Panc1 (cell line): ENCODE measurements at regions not wholly inside any gene's neighbourhood (a gene's known extent, or its start where the extent isn't known, plus 50 kb on each side); places are given as distances from the start of the nearest gene placed in this dataset.

Source experiments
- ATAC-seq: fragments of 200-7000 bp; cut with Tn5 transposase; 2 replicates; pipeline ENCODE4 v1.9.1; 2020; ENCODE audit warnings: mild to moderate bottlenecking, moderate library complexity
- BruUV-seq: library from RNA; stranded (reverse); fragments of 400-500 nt; replicated peaks from 2 replicates; lab custom pipeline; 2021; lab: Mats Ljungman, UMichigan
- CTCF ChIA-PET: fragments of 300-600 bp; sonication (Branson Sonifier 250); formaldehyde crosslinking; loops from one replicate; lab custom pipeline; 2022; ENCODE audit warnings: antibody characterized with exemption; lab: Charles Lee
- POLR2A ChIA-PET: fragments of 300-600 bp; sonication (Branson Sonifier 250); formaldehyde crosslinking; loops from one replicate; lab custom pipeline; 2022; ENCODE audit warnings: antibody characterized with exemption; lab: Charles Lee
- DNase-seq: peaks from one replicate; pipeline ENCODE4 v3.0.0-alpha.2; 2010; ENCODE audit warnings: low read depth, low spot score
- H3K27ac ChIP-seq: 2 replicates; pipeline ENCODE4 v1.5.1; 2011; ENCODE audit warnings: mild to moderate bottlenecking, low read length, inconsistent platforms
- H3K27me3 ChIP-seq: fragments of 200-500 bp; sonication (Bioruptor generic); 2 replicates; pipeline ENCODE4 v1.6.0; 2014; ENCODE audit warnings: low read length, inconsistent platforms; ENCODE audit not compliant: control insufficient read depth, insufficient read depth
- H3K36me3 ChIP-seq: fragments of 200-500 bp; sonication (Bioruptor generic); 2 replicates; pipeline ENCODE4 v1.5.1; 2014; ENCODE audit warnings: inconsistent platforms, mild to moderate bottlenecking, low read length, moderate library complexity; ENCODE audit not compliant: control insufficient read depth, insufficient read depth
- H3K4me1 ChIP-seq: 2 replicates; pipeline ENCODE4 v1.5.1; 2011; ENCODE audit warnings: inconsistent platforms, mild to moderate bottlenecking, low read length, moderate library complexity; ENCODE audit not compliant: control insufficient read depth, insufficient read depth
- H3K4me3 ChIP-seq, 2 experiments: 2 replicates each; pipeline ENCODE4 v1.5.1; 2011 to 2012; ENCODE audit warnings: low read depth in 2 of 2, low read length in 2 of 2, mild to moderate bottlenecking in 2 of 2, inconsistent platforms in 1 of 2, moderate library complexity in 1 of 2
- H3K9me3 ChIP-seq: fragments of 200-500 bp; sonication (Bioruptor generic); 2 replicates; pipeline ENCODE4 v1.5.1; 2014; ENCODE audit warnings: low read depth, mild to moderate bottlenecking, inconsistent platforms, low read length, moderate library complexity; ENCODE audit not compliant: control insufficient read depth, insufficient read depth
- POLR2AphosphoS5 ChIP-seq: IDR thresholded peaks from 2 replicates; pipeline ENCODE4 v1.6.1; 2012; ENCODE audit warnings: mild to moderate bottlenecking, low read depth, low read length, moderate library complexity
- REST ChIP-seq, 2 experiments: IDR thresholded peaks; 2 replicates each; pipeline ENCODE4 v1.6.1; 2011 to 2012; ENCODE audit warnings: low read depth in 2 of 2, control low read depth in 1 of 2, low read length in 1 of 2, mild to moderate bottlenecking in 1 of 2, moderate library complexity in 1 of 2; ENCODE audit not compliant: insufficient read depth in 1 of 2
- SIN3A ChIP-seq: IDR thresholded peaks from 2 replicates; pipeline ENCODE4 v1.6.1; 2012; ENCODE audit warnings: low read depth, mild to moderate bottlenecking, low read length, moderate library complexity, borderline replicate concordance; ENCODE audit not compliant: insufficient read depth
- TCF7L2 ChIP-seq: IDR thresholded peaks from 2 replicates; pipeline ENCODE4 v1.6.1; 2011; ENCODE audit warnings: mild to moderate bottlenecking, low read depth, low read length, inconsistent platforms
- in situ Hi-C: cut with HindIII; loops from 2 replicates; pipeline ENCODE4 v1.10.0; 2016; ENCODE audit warnings: low sequenced_read_pairs, low pct_unique_long_range_greater_than_20kb
- intact Hi-C: fragments of 100-400 bp; cut with micrococcal nuclease; formaldehyde crosslinking; loops from one replicate; pipeline ENCODE4 v1.10.0; 2022; ENCODE audit not compliant: unreplicated experiment
- TF ChIP-seq, protein P1 (sequence below): fragments of 450-650 bp; IDR thresholded peaks from 2 replicates; pipeline ENCODE4 v1.5.1; 2017; ENCODE audit warnings: mild to moderate bottlenecking

- H3K27me3 ChIP-seq = no peaks in the 10 kb centered on the region; the same call in 1 of the 2 replicates
- intact Hi-C loops = no loop called here
- CTCF ChIA-PET = no interaction called here
- DNase-seq (no peak), ATAC-seq (no peak)
- in situ Hi-C loops = no loop called here
- no peak overlapping the region for H3K4me3 ChIP-seq
- no peaks in the 10 kb centered on the region for H3K4me1 ChIP-seq
- POLR2A ChIA-PET = no interaction called here
- H3K9me3 ChIP-seq = no peaks in the 10 kb centered on the region
- H3K36me3 ChIP-seq = no peaks in the 10 kb centered on the region
- no peak overlapping the region for H3K27ac ChIP-seq
- no TSS peak for BruUV-seq
- TF ChIP-seq TCF7L2 = no peak
- TF ChIP-seq REST (IDR thresholded peaks at IDR 0.05; ENCODE audit: insufficient read depth in 1 of 2, low read depth in 2 of 2, low read length in 1 of 2) = no peak
- no peak for TF ChIP-seq POLR2AphosphoS5
- TF ChIP-seq, protein P1, sequence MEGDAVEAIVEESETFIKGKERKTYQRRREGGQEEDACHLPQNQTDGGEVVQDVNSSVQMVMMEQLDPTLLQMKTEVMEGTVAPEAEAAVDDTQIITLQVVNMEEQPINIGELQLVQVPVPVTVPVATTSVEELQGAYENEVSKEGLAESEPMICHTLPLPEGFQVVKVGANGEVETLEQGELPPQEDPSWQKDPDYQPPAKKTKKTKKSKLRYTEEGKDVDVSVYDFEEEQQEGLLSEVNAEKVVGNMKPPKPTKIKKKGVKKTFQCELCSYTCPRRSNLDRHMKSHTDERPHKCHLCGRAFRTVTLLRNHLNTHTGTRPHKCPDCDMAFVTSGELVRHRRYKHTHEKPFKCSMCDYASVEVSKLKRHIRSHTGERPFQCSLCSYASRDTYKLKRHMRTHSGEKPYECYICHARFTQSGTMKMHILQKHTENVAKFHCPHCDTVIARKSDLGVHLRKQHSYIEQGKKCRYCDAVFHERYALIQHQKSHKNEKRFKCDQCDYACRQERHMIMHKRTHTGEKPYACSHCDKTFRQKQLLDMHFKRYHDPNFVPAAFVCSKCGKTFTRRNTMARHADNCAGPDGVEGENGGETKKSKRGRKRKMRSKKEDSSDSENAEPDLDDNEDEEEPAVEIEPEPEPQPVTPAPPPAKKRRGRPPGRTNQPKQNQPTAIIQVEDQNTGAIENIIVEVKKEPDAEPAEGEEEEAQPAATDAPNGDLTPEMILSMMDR = no peak
- TF ChIP-seq SIN3A = no peak
These were observed 181.6 kb upstream of the NOCT start for GRCh38 chr4:138833974-138834373.

GRCh38 chr4:138832563-138832962, 183.0 kb upstream of the NOCT start:
- H3K36me3 ChIP-seq = no peaks in the 10 kb centered on the region
- no peaks in the 10 kb centered on the region for H3K4me1 ChIP-seq
- no peak for TF ChIP-seq POLR2AphosphoS5
- TF ChIP-seq REST (IDR thresholded peaks at IDR 0.05; ENCODE audit: insufficient read depth in 1 of 2, low read depth in 2 of 2, low read length in 1 of 2) = no peak
- TF ChIP-seq SIN3A = no peak
- no peak for TF ChIP-seq TCF7L2
- TF ChIP-seq, protein P1 = no peak
- H3K4me3 ChIP-seq = no peak overlapping the region
- no peak overlapping the region for H3K27ac ChIP-seq
- in situ Hi-C loops (no loop called here), intact Hi-C loops (no loop called here)
- no peak for ATAC-seq
- no peaks in the 10 kb centered on the region for H3K27me3 ChIP-seq
- ChIA-PET POLR2A (no interaction called here), CTCF (no interaction called here)
- H3K9me3 ChIP-seq = no peaks in the 10 kb centered on the region
- DNase-seq = no peak
- BruUV-seq = no TSS peak
